ENCODE measurements at regions not wholly inside any gene's neighbourhood (a gene's known extent, or its start where the extent isn't known, plus 50 kb on each side); places are given as distances from the start of the nearest gene placed in this dataset.
A peak's percentile ranks its signal among the peaks of the same experiment; 100 is the strongest.
"Not testable (repeated sequence)": the region's sequence is repeated elsewhere in the genome, so short reads cannot be mapped to it uniquely, and the experiment has no call there.

DNA sequence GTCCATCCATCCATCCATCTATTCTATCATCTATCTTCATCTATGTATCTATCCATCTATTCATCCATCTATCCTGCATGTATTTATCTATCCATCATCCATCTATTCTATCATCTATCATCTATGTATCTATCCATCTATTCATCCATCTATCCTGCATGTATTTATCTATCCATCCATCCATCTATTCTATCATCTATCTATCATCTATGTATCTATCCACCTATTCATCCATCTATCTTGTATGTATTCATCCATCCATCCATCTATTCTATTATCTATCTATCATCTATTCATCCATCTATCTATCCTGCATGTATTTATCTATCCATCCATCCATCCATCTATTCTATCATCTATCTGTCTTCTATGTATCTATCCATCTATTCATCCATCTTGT lies 65.9 kb upstream of the PPP2R3B start:
- TF ChIP-seq, protein P1, sequence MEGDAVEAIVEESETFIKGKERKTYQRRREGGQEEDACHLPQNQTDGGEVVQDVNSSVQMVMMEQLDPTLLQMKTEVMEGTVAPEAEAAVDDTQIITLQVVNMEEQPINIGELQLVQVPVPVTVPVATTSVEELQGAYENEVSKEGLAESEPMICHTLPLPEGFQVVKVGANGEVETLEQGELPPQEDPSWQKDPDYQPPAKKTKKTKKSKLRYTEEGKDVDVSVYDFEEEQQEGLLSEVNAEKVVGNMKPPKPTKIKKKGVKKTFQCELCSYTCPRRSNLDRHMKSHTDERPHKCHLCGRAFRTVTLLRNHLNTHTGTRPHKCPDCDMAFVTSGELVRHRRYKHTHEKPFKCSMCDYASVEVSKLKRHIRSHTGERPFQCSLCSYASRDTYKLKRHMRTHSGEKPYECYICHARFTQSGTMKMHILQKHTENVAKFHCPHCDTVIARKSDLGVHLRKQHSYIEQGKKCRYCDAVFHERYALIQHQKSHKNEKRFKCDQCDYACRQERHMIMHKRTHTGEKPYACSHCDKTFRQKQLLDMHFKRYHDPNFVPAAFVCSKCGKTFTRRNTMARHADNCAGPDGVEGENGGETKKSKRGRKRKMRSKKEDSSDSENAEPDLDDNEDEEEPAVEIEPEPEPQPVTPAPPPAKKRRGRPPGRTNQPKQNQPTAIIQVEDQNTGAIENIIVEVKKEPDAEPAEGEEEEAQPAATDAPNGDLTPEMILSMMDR (IDR thresholded peaks at IDR 0.05; ENCODE audit: control extremely low read depth, extremely low read depth) = no peak
- Histone ChIP-seq H3K4me3 (no peak overlapping the region), H3K36me3 (ENCODE audit: control insufficient read depth in 4 of 4, insufficient read depth in 4 of 4, low read length in 4 of 4) (no peaks in the 10 kb centered on the region), H3K4me1 (ENCODE audit: control insufficient read depth in 5 of 5, insufficient read depth in 5 of 5, low read length in 5 of 5) (no peaks in the 10 kb centered on the region), H3K27ac (ENCODE audit: low read depth in 1 of 2, low read length in 1 of 2) (no peak overlapping the region), H3K9me3 (ENCODE audit: control insufficient read depth in 4 of 4, insufficient read depth in 3 of 4, low read length in 3 of 4) (peaks cover 0 to 8% (median 4%) of the 10 kb centered on the region in 4 donors), H3K27me3 (ENCODE audit: control insufficient read depth in 3 of 3, insufficient read depth in 3 of 3, low read length in 2 of 3) (no peaks in the 10 kb centered on the region), H3K9ac (ENCODE audit: insufficient read depth in 1 of 2, low read length in 2 of 2) (no peak overlapping the region)
- DNase-seq (no peak), ATAC-seq (ENCODE audit: insufficient read depth, low FRiP score) (no peak)

DNA sequence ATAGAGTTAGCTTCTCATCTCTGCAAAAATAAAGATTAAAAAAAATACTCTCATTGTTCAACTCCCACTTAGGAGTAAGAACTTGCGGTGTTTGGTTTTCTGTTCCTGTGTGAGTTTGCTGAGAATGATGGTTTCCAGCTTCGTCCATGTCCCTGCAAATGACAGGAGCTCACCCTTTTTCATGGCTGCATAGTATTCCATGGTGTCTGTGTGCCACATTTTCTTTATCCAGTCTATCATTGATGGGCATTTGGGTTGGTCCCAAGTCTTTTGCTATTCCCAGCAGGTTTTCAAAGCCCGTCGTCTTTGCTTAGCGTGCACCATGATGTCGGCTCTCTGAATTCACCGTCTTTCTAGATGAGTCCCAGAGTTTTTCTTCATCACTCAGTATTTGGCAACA lies 67.8 kb upstream of the PPP2R3B start:
- H3K4me3 ChIP-seq; H3K9ac ChIP-seq (ENCODE audit: insufficient read depth in 1 of 2, low read length in 2 of 2); H3K27me3 ChIP-seq (ENCODE audit: control insufficient read depth in 3 of 3, insufficient read depth in 3 of 3, low read length in 2 of 3); H3K27ac ChIP-seq (ENCODE audit: low read depth in 1 of 2, low read length in 1 of 2); DNase-seq; H3K4me1 ChIP-seq (ENCODE audit: control insufficient read depth in 5 of 5, insufficient read depth in 5 of 5, low read length in 5 of 5); ATAC-seq (ENCODE audit: insufficient read depth, low FRiP score); H3K36me3 ChIP-seq (ENCODE audit: control insufficient read depth in 4 of 4, insufficient read depth in 4 of 4, low read length in 4 of 4): not testable (repeated sequence)
- WGBS, 2 donors = 88 to 96% methylated on average over 7 of the region's 7 CpGs
- H3K9me3 ChIP-seq (ENCODE audit: control insufficient read depth in 4 of 4, insufficient read depth in 3 of 4, low read length in 3 of 4) = peaks cover 0 to 11% (median 4%) of the 10 kb centered on the region in 4 donors

DNA sequence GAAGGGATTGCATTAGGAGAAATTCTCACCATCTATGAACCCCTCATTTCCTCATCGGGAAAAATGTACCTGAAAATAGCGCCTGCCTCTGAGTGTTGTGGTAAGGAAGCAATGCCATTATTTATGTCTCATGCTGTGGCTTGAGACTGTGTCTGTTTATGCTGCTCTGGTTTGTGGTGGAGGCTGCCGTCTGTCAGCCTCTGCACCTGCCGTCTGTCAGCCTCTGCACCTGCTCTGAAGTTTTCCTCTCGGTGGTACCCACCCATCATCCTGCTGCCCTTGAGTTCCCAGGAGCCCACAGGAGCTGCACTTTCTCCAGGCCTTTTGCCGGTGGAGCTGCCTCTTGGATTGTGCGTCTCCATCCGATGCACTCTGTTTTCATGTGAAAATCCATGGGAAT lies 68.5 kb upstream of the PPP2R3B start:
- Histone ChIP-seq H3K27me3 (ENCODE audit: control insufficient read depth in 3 of 3, insufficient read depth in 3 of 3, low read length in 2 of 3) (no peaks in the 10 kb centered on the region), H3K36me3 (ENCODE audit: control insufficient read depth in 4 of 4, insufficient read depth in 4 of 4, low read length in 4 of 4) (no peaks in the 10 kb centered on the region), H3K4me3 (no peak overlapping the region), H3K9ac (ENCODE audit: insufficient read depth in 1 of 2, low read length in 2 of 2) (no peak overlapping the region), H3K4me1 (ENCODE audit: control insufficient read depth in 5 of 5, insufficient read depth in 5 of 5, low read length in 5 of 5) (no peaks in the 10 kb centered on the region), H3K9me3 (ENCODE audit: control insufficient read depth in 4 of 4, insufficient read depth in 3 of 4, low read length in 3 of 4) (peaks cover 0 to 9% (median 4%) of the 10 kb centered on the region in 4 donors), H3K27ac (ENCODE audit: low read depth in 1 of 2, low read length in 1 of 2) (no peak overlapping the region)
- 41 to 64% methylated on average over 8 of the region's 8 CpGs for WGBS, 2 donors
- no peak for ATAC-seq (ENCODE audit: insufficient read depth, low FRiP score)
- DNase-seq = peak in 1 of 3 donors; percentile 18
- TF ChIP-seq, protein P1 (IDR thresholded peaks at IDR 0.05; ENCODE audit: control extremely low read depth, extremely low read depth) = no peak

DNA sequence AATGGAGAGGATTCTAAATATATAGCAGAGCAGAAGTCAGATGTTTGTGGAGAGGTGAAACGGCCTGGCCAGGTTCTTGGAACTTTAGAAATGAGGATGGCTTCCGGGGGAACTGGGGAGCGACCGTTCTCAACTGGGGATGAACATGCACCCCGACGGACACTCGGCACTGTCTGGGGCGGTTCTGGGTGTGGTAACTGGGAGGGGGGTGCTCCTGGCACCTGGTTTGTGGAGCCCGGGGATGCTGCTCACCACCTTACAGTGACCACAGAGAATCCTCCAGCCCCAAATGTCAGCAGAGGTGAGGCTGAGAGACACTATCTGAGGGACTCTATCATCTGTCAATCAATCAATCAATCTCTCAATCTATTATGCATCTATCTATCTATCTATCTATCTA lies 69.0 kb upstream of the PPP2R3B start:
- ATAC-seq (ENCODE audit: insufficient read depth, low FRiP score) = no peak
- peak; percentile 23 to 41 (median 32) for DNase-seq
- no peak overlapping the region for H3K4me3 ChIP-seq
- H3K9ac ChIP-seq (ENCODE audit: insufficient read depth in 1 of 2, low read length in 2 of 2) = no peak overlapping the region
- TF ChIP-seq, protein P1 (IDR thresholded peaks at IDR 0.05; ENCODE audit: control extremely low read depth, extremely low read depth) = no peak
- H3K27ac ChIP-seq (ENCODE audit: low read depth in 1 of 2, low read length in 1 of 2) = no peak overlapping the region
- peaks cover 0 to 9% (median 4%) of the 10 kb centered on the region in 4 donors for H3K9me3 ChIP-seq (ENCODE audit: control insufficient read depth in 4 of 4, insufficient read depth in 3 of 4, low read length in 3 of 4)
- no peaks in the 10 kb centered on the region for H3K27me3 ChIP-seq (ENCODE audit: control insufficient read depth in 3 of 3, insufficient read depth in 3 of 3, low read length in 2 of 3)
- no peaks in the 10 kb centered on the region for H3K4me1 ChIP-seq (ENCODE audit: control insufficient read depth in 5 of 5, insufficient read depth in 5 of 5, low read length in 5 of 5)
- WGBS, 2 donors = 52 to 73% methylated on average over 9 of the region's 9 CpGs
- H3K36me3 ChIP-seq (ENCODE audit: control insufficient read depth in 4 of 4, insufficient read depth in 4 of 4, low read length in 4 of 4) = no peaks in the 10 kb centered on the region

Data from lung (tissue), 11 donors.